T-helper 1 cell treated with Interleukin-12 subunit alpha and Interleukin-12 subunit beta and Interleukin-4 antibody, amounts not matched to agents 30 μg/mL and 1 μg/mL, for 36 hours (primary cell): ENCODE measurements at regions not wholly inside any gene's neighbourhood (a gene's known extent, or its start where the extent isn't known, plus 50 kb on each side); places are given as distances from the start of the nearest gene placed in this dataset.

Source experiments
- H3K27ac Mint-ChIP-seq: one replicate; pipeline ENCODE4 v1.8.0; 2021; ENCODE audit warnings: mild to moderate bottlenecking, mixed read lengths
- H3K27me3 Mint-ChIP-seq: one replicate; pipeline ENCODE4 v1.8.0; 2021; ENCODE audit warnings: low read depth, mixed read lengths
- H3K36me3 Mint-ChIP-seq: one replicate; pipeline ENCODE4 v1.8.0; 2021; ENCODE audit warnings: low read depth, mixed read lengths
- H3K4me1 Mint-ChIP-seq: one replicate; pipeline ENCODE4 v1.8.0; 2021; ENCODE audit warnings: low read depth, mixed read lengths
- H3K4me3 Mint-ChIP-seq: one replicate; pipeline ENCODE4 v1.8.0; 2021; ENCODE audit warnings: mild to moderate bottlenecking, moderate library complexity, mixed read lengths
- H3K9me3 Mint-ChIP-seq: one replicate; pipeline ENCODE4 v1.8.0; 2021; ENCODE audit warnings: mixed read lengths

GRCh38 chr7:153432063-153432462 lies 620.1 kb upstream of the DPP6 start:
- no peak overlapping the region for H3K4me3 Mint-ChIP-seq
- H3K4me1 Mint-ChIP-seq: no peaks in the 10 kb centered on the region
- H3K36me3 Mint-ChIP-seq: no peaks in the 10 kb centered on the region
- no peaks in the 10 kb centered on the region for H3K27me3 Mint-ChIP-seq
- H3K27ac Mint-ChIP-seq: no peak overlapping the region
- peaks cover 36% of the 10 kb centered on the region for H3K9me3 Mint-ChIP-seq

GRCh38 chr7:153433223-153433622 lies 619.0 kb upstream of the DPP6 start:
- H3K4me3 Mint-ChIP-seq: no peak overlapping the region
- H3K27ac Mint-ChIP-seq: no peak overlapping the region
- H3K27me3 Mint-ChIP-seq: no peaks in the 10 kb centered on the region
- H3K9me3 Mint-ChIP-seq: peaks cover 36% of the 10 kb centered on the region
- no peaks in the 10 kb centered on the region for H3K4me1 Mint-ChIP-seq
- H3K36me3 Mint-ChIP-seq: no peaks in the 10 kb centered on the region

GRCh38 chr7:153440715-153441114 lies 611.5 kb upstream of the DPP6 start:
- Mint-ChIP-seq H3K27me3 (no peaks in the 10 kb centered on the region), H3K4me3 (no peak overlapping the region), H3K27ac (no peak overlapping the region), H3K36me3 (no peaks in the 10 kb centered on the region), H3K9me3 (peaks cover 8% of the 10 kb centered on the region), H3K4me1 (no peaks in the 10 kb centered on the region)

DNA sequence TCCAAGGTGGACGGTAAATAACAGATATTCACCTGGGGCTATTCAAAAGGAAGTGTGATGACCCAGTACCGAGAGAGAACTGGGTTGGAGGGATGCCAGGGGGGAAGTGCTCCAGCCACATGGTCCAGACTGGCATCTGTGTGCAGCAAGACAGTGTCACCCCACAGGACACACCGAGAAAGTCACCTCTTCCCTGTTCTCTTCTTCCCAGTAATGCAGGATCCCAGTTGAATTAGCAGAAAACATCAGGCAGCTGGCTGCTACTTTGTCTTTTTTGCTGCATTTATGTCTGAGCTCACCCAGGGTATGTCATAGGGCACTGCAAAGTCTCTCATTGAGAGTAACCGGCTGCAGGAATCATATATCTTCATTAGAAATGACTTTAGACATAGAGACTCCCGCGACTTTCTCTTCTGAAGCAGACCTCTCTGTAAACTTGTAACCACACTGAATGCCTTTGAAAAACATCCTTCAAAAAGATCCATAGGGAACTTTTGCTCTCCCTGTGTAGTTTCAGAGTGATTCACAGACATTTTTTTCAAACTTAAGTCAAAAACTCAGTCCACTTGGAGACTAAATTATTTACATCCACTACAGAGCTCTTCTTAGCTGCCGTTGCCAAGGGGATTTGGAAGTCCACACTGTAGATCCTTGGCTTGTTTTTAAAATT lies 609.0 kb upstream of the DPP6 start:
- Mint-ChIP-seq H3K9me3 (peaks cover 5% of the 10 kb centered on the region), H3K36me3 (no peaks in the 10 kb centered on the region), H3K27me3 (no peaks in the 10 kb centered on the region), H3K27ac (no peak overlapping the region), H3K4me1 (no peaks in the 10 kb centered on the region), H3K4me3 (no peak overlapping the region)

GRCh38 chr7:153444641-153445040 lies 607.6 kb upstream of the DPP6 start:
- H3K27me3 Mint-ChIP-seq: no peaks in the 10 kb centered on the region
- no peak overlapping the region for H3K27ac Mint-ChIP-seq
- H3K4me3 Mint-ChIP-seq: no peak overlapping the region
- H3K36me3 Mint-ChIP-seq: no peaks in the 10 kb centered on the region
- H3K9me3 Mint-ChIP-seq: peaks cover 5% of the 10 kb centered on the region
- H3K4me1 Mint-ChIP-seq: no peaks in the 10 kb centered on the region

GRCh38 chr7:153445641-153446040 lies 606.6 kb upstream of the DPP6 start:
- Mint-ChIP-seq H3K36me3 (no peaks in the 10 kb centered on the region), H3K4me3 (no peak overlapping the region)

DNA sequence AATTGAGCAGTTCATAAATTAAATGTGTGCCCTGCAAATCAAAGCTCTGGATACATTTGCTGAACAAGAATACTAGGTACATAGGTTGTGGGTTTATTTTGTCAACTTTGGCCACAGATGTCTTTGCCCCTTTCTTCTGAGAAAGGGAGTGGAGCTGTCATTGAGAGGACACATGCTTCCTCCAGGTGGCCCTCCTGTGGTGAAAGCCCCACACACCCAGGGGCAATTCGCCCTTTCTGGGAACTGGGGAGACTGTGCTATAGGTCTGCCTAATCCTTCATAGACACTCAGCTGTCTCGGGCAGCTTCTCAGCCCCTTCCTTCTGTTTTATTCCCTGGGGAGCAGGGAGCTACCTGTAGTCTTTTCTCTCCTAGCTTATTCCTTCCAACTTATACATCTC lies 605.7 kb upstream of the DPP6 start:
- H3K27ac Mint-ChIP-seq: no peak overlapping the region
- peaks cover 5% of the 10 kb centered on the region for H3K9me3 Mint-ChIP-seq
- H3K4me3 Mint-ChIP-seq: no peak overlapping the region

More at GRCh38 chr7:153445641-153446040, 606.6 kb upstream of the DPP6 start:
- H3K9me3 Mint-ChIP-seq: peaks cover 5% of the 10 kb centered on the region
- H3K27ac Mint-ChIP-seq: no peak overlapping the region
- no peaks in the 10 kb centered on the region for H3K4me1 Mint-ChIP-seq
- H3K27me3 Mint-ChIP-seq: no peaks in the 10 kb centered on the region

DNA sequence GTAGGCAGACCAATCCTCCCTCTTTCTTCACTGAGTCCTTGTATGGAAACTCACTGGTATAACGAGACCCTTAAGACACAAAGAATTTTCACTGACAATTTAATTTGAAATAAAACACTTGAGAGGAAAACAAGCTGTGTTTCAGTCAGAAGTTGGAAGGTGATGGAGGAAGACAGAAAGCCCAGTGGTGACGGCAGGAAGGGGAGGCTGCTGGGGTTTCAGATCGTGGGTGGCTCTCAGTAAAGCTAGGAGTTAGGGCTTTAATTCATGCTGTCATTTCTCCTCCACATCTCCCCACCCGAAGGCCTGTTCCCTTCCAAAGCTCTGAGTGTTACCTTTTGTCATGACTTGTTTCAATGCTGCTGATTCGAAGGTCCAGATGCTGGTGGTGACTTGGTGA lies 605.2 kb upstream of the DPP6 start:
- Mint-ChIP-seq H3K4me1 (no peaks in the 10 kb centered on the region), H3K4me3 (no peak overlapping the region), H3K27me3 (no peaks in the 10 kb centered on the region), H3K27ac (no peak overlapping the region), H3K9me3 (peaks cover 2% of the 10 kb centered on the region), H3K36me3 (no peaks in the 10 kb centered on the region)

More for the DNA sequence above, 605.7 kb upstream of the DPP6 start:
- Mint-ChIP-seq H3K27me3 (no peaks in the 10 kb centered on the region), H3K36me3 (no peaks in the 10 kb centered on the region), H3K4me1 (no peaks in the 10 kb centered on the region)

- H3K27me3 Mint-ChIP-seq: no peaks in the 10 kb centered on the region
- no peak overlapping the region for H3K4me3 Mint-ChIP-seq
- H3K36me3 Mint-ChIP-seq: peaks cover 2% of the 10 kb centered on the region
- peaks cover 17% of the 10 kb centered on the region for H3K9me3 Mint-ChIP-seq
- H3K4me1 Mint-ChIP-seq: no peaks in the 10 kb centered on the region
- no peak overlapping the region for H3K27ac Mint-ChIP-seq
Observed at GRCh38 chr7:153452661-153453060, 599.5 kb upstream of the DPP6 start.

DNA sequence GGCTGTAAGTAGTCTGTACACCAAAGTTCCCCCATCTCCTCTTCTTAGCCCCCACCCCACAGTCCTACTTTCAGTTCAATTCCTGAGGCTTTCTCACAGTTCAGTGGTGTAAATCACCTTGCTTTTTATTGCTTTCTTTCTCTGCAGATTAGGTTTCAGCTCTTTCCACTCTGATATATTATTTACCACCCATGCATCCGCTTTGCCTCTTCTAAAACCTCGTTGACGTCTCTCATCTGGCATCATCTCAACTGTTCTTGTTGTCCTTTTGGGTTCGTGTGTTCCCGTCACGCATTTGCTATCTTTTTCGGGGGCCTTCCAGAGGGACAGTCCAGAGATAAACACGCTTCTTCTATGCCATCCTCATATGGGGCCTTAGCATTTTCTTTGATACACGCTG lies 597.9 kb upstream of the DPP6 start:
- Mint-ChIP-seq H3K27ac (no peak overlapping the region), H3K9me3 (peaks cover 17% of the 10 kb centered on the region), H3K36me3 (peaks cover 2% of the 10 kb centered on the region), H3K4me1 (no peaks in the 10 kb centered on the region), H3K27me3 (no peaks in the 10 kb centered on the region), H3K4me3 (no peak overlapping the region)

GRCh38 chr7:153457746-153458145 lies 594.5 kb upstream of the DPP6 start:
- Mint-ChIP-seq H3K36me3 (peaks cover 2% of the 10 kb centered on the region), H3K4me1 (no peaks in the 10 kb centered on the region), H3K4me3 (no peak overlapping the region), H3K9me3 (peaks cover 26% of the 10 kb centered on the region), H3K27me3 (no peaks in the 10 kb centered on the region), H3K27ac (no peak overlapping the region)

GRCh38 chr7:153470004-153470671 lies 582.1 kb upstream of the DPP6 start:
- Mint-ChIP-seq H3K27ac (no peak overlapping the region), H3K27me3 (no peaks in the 10 kb centered on the region), H3K36me3 (no peaks in the 10 kb centered on the region), H3K4me3 (no peak overlapping the region), H3K9me3 (peaks cover 17% of the 10 kb centered on the region), H3K4me1 (no peaks in the 10 kb centered on the region)

- Mint-ChIP-seq H3K4me1 (no peaks in the 10 kb centered on the region), H3K9me3 (peaks cover 16% of the 10 kb centered on the region), H3K4me3 (no peak overlapping the region), H3K36me3 (no peaks in the 10 kb centered on the region), H3K27me3 (no peaks in the 10 kb centered on the region), H3K27ac (no peak overlapping the region)
Observed at GRCh38 chr7:153472516-153472915, 579.7 kb upstream of the DPP6 start.

DNA sequence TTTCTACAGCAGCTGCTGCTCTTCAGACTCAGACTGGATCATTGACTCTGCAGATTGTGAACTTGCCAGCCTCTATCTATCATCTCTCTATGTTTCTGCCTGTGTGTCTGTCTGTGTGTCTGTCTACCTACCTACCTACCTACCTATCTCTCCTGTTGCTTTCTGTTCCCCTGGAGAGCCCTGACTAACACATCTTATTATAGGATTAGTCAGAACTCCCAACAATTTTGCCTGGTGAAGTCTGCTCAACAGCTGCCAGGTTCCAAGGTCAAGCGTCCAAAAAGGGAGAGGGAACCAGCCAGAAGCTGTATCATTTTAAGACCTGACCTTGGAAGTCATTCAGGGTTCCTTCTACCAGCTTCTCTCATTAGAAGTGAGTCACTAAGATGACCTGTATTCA lies 579.0 kb upstream of the DPP6 start:
- Mint-ChIP-seq H3K27me3 (no peaks in the 10 kb centered on the region), H3K4me3 (no peak overlapping the region), H3K36me3 (no peaks in the 10 kb centered on the region), H3K27ac (no peak overlapping the region), H3K9me3 (peaks cover 16% of the 10 kb centered on the region), H3K4me1 (no peaks in the 10 kb centered on the region)

- no peaks in the 10 kb centered on the region for H3K27me3 Mint-ChIP-seq
- H3K9me3 Mint-ChIP-seq: peaks cover 11% of the 10 kb centered on the region
- no peak overlapping the region for H3K4me3 Mint-ChIP-seq
- no peaks in the 10 kb centered on the region for H3K36me3 Mint-ChIP-seq
- H3K27ac Mint-ChIP-seq: no peak overlapping the region
- no peaks in the 10 kb centered on the region for H3K4me1 Mint-ChIP-seq
Observed at GRCh38 chr7:153475239-153475638, 577.0 kb upstream of the DPP6 start.
